Fibroblast of skin of left quadriceps (primary cell): ENCODE measurements at regions not wholly inside any gene's neighbourhood (a gene's known extent, or its start where the extent isn't known, plus 50 kb on each side); places are given as distances from the start of the nearest gene placed in this dataset.

Source experiments
- DNase-seq, 2 experiments: peaks; one replicate each; pipeline ENCODE4 v3.0.0-alpha.2; 2013; ENCODE audit warnings: low read depth in 2 of 2

- peak; percentile 69 to 76 for DNase-seq
Observed at GRCh38 chr6:101296169-101296960, 97.1 kb upstream of the GRIK2 start.

GRCh38 chr6:101302593-101302992, 90.9 kb upstream of the GRIK2 start:
- DNase-seq: no peak

- DNase-seq: no peak
Observed at GRCh38 chr6:101303495-101303894, 90.0 kb upstream of the GRIK2 start.

- DNase-seq: no peak
Observed at GRCh38 chr6:101312652-101313051, 80.9 kb upstream of the GRIK2 start.

GRCh38 chr6:101322921-101323320, 70.6 kb upstream of the GRIK2 start:
- DNase-seq: no peak

GRCh38 chr6:101326411-101326810, 67.1 kb upstream of the GRIK2 start:
- no peak for DNase-seq

GRCh38 chr6:101341926-101342325, 51.6 kb upstream of the GRIK2 start:
- DNase-seq: no peak
